Ascending aorta (tissue), 2 donors: ENCODE measurements at regions not wholly inside any gene's neighbourhood (a gene's known extent, or its start where the extent isn't known, plus 50 kb on each side); places are given as distances from the start of the nearest gene placed in this dataset.

ENCODE experiments used
- DNase-seq, 2 donors: peaks; one replicate each; pipeline ENCODE4 v3.0.0-alpha.2; 2019; ENCODE audit warnings: low spot score in 2 of 2
- H3K27ac ChIP-seq, 2 donors: fragments of 200-600 bp; sonication (generic); one replicate each; pipeline ENCODE4 v1.5.1; 2016 to 2017; ENCODE audit warnings: mild to moderate bottlenecking in 1 of 2
- H3K27me3 ChIP-seq: fragments of 200-600 bp; sonication (generic); one replicate; pipeline ENCODE4 v1.5.1; 2017
- H3K36me3 ChIP-seq, 2 donors: fragments of 200-600 bp; sonication (generic); one replicate each; pipeline ENCODE4 v1.5.1; 2016
- H3K4me1 ChIP-seq, 2 donors: fragments of 200-600 bp; sonication (generic); one replicate each; pipeline ENCODE4 v1.5.1; 2016 to 2017; ENCODE audit warnings: mild to moderate bottlenecking in 1 of 2
- H3K4me3 ChIP-seq, 2 donors: fragments of 200-600 bp; sonication (generic); one replicate each; pipeline ENCODE4 v1.5.1; 2016 to 2017; ENCODE audit warnings: mild to moderate bottlenecking in 1 of 2
- H3K9me3 ChIP-seq, 2 donors: fragments of 200-600 bp; sonication (generic); one replicate each; pipeline ENCODE4 v1.5.1; 2016
- intact Hi-C: fragments of 100-400 bp; cut with DNase I; formaldehyde crosslinking; loops from one replicate; pipeline ENCODE4 v1.15.1; 2023
- TF ChIP-seq, protein P1 (sequence below), 3 experiments: fragments of 200-600 bp in 2 of 3; fragments of 450-650 bp in 1 of 3; sonication (generic) in 2 of 3; IDR thresholded peaks; one replicate each; pipeline ENCODE4 v1.5.1; 2016 to 2019; ENCODE audit warnings: antibody characterized with exemption in 3 of 3, mild to moderate bottlenecking in 1 of 3, moderate library complexity in 1 of 3

DNA sequence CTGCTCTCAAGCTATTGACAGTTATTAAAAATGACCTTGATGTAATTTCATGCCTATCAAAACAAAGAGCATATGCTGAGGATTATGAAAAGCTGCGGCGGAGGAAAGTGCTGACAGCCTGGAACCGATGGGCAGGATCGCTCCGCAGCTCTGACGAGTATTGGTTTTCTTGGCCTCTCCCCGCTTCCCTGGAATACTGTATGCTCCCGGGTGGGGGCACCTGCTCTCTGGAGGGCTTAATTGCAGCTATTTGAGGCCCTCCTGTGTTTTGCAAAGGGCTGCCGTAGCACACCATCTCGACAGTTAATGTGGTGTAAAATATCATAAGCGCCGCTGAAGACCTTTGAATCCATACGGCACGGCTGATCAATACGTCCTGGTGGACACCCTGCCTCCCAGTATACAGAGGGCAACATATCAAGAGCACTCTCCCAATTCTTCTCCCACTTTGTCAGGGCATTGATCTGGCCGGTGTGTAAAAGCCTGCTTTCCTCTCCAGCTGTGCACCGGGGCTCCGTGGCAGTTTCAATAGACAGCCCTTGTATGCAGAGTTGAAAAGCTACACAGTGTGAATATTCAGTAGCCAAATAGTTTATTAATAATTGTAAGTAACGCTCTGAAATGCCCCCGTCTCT is 662.4 kb downstream of the GALR1 start:
- TF ChIP-seq, protein P1, sequence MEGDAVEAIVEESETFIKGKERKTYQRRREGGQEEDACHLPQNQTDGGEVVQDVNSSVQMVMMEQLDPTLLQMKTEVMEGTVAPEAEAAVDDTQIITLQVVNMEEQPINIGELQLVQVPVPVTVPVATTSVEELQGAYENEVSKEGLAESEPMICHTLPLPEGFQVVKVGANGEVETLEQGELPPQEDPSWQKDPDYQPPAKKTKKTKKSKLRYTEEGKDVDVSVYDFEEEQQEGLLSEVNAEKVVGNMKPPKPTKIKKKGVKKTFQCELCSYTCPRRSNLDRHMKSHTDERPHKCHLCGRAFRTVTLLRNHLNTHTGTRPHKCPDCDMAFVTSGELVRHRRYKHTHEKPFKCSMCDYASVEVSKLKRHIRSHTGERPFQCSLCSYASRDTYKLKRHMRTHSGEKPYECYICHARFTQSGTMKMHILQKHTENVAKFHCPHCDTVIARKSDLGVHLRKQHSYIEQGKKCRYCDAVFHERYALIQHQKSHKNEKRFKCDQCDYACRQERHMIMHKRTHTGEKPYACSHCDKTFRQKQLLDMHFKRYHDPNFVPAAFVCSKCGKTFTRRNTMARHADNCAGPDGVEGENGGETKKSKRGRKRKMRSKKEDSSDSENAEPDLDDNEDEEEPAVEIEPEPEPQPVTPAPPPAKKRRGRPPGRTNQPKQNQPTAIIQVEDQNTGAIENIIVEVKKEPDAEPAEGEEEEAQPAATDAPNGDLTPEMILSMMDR (IDR thresholded peaks at IDR 0.05): no peak
- DNase-seq: no peak
- Histone ChIP-seq H3K9me3 (no peaks in the 10 kb centered on the region), H3K36me3 (no peaks in the 10 kb centered on the region), H3K4me1 (no peaks in the 10 kb centered on the region), H3K4me3 (no peak overlapping the region), H3K27me3 (no peaks in the 10 kb centered on the region), H3K27ac (no peak overlapping the region)
- intact Hi-C loops: no loop called here

DNA sequence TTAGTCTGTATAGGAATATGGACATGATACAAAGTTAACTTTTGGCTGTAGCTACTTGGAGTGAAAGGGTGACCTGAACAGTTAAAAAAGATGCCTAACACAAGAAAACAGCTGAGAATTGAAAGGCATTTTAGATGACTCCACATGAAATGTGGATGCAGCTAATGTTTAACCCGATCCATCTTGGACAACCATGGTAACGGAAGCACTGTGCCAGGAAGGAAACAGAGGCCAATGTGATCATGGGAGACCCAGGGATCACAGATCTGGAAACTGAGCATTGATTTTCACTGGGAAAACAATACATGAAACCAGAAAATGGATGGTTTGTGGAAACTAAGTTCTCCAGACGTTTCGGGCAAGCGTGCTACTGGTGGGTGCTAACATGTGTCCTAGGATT is 669.1 kb downstream of the GALR1 start:
- DNase-seq: no peak
- TF ChIP-seq, protein P1 (IDR thresholded peaks at IDR 0.05): no peak

DNA sequence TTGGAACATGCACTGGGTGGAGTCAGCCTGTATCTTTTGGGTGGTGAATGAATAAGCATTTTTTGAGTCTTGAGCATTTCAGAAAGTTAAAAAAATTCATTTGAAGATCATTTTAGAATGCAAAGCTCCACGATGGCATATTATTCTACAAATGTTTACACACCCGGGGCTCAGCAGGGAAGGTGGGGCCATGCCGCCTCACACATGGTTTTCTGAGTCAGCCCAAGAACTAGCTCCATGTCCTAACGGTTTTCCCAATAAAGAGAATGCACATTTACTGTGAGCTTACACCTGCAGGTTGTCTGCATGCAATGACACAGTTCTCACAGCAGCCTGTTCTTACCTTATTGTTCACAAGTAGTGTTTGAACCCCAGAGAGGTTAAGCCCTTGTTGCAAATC is 670.3 kb downstream of the GALR1 start:
- H3K4me3 ChIP-seq: no peak overlapping the region
- intact Hi-C loops: no loop called here
- no peaks in the 10 kb centered on the region for H3K9me3 ChIP-seq
- H3K27me3 ChIP-seq: no peaks in the 10 kb centered on the region
- H3K27ac ChIP-seq: no peak overlapping the region
- H3K4me1 ChIP-seq: no peaks in the 10 kb centered on the region
- DNase-seq: no peak
- H3K36me3 ChIP-seq: no peaks in the 10 kb centered on the region
- TF ChIP-seq, protein P1 (IDR thresholded peaks at IDR 0.05): no peak

More for the DNA sequence above, 669.1 kb downstream of the GALR1 start:
- intact Hi-C loops: no loop called here
- Histone ChIP-seq H3K36me3 (no peaks in the 10 kb centered on the region), H3K27me3 (no peaks in the 10 kb centered on the region), H3K9me3 (no peaks in the 10 kb centered on the region), H3K4me1 (no peaks in the 10 kb centered on the region), H3K27ac (no peak overlapping the region), H3K4me3 (no peak overlapping the region)

DNA sequence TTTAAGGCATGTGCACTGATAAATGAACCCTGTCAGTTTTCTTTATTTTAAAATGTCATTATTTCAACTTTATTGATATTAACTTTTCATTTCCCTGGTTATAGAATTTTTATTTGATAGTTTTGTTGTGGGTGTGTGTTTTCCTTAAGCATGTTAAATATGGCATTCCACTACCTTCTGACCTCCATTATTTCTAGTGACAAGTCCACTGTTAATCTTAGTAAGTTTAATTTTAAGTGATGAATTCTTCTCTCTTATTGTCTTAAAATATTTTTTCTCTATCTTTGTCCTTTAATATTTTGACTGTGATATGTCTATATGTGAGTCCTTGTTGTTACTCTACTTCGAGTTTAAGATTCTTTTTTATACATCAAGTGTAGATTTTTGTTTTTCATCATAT is 685.7 kb downstream of the GALR1 start:
- TF ChIP-seq, protein P1 (IDR thresholded peaks at IDR 0.05): no peak
- Histone ChIP-seq H3K27ac (no peak overlapping the region), H3K9me3 (no peaks in the 10 kb centered on the region), H3K4me1 (no peaks in the 10 kb centered on the region), H3K27me3 (no peaks in the 10 kb centered on the region), H3K36me3 (no peaks in the 10 kb centered on the region), H3K4me3 (no peak overlapping the region)
- no peak for DNase-seq
- intact Hi-C loops: no loop called here

DNA sequence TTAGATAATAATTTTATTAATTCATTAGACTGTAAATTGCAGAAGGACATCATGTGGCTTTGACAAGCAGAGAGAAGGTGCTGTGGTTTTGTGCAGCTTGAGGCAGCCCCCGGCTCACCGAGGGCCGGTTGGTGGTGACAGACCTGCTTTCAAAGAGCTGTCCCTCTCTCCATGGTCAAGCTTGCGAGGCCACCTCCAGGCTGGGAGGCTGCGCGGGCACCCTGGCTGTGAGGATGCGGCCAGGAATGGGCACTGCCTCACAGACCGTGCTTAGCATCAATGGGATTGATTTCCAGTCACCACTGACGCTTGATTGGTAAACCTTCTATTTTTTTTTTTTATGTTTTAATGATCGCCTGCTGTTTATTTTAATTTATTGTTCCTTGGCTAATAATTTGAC is 690.9 kb downstream of the GALR1 start:
- H3K9me3 ChIP-seq: no peaks in the 10 kb centered on the region
- intact Hi-C loops: no loop called here

More for the DNA sequence above, 690.9 kb downstream of the GALR1 start:
- TF ChIP-seq, protein P1 (IDR thresholded peaks at IDR 0.05): no peak
- DNase-seq: no peak
- Histone ChIP-seq H3K4me1 (no peaks in the 10 kb centered on the region), H3K27ac (no peak overlapping the region), H3K4me3 (no peak overlapping the region), H3K27me3 (no peaks in the 10 kb centered on the region), H3K36me3 (no peaks in the 10 kb centered on the region)
